HG03175 (cell line): ENCODE measurements at regions not wholly inside any gene's neighbourhood (a gene's known extent, or its start where the extent isn't known, plus 50 kb on each side); places are given as distances from the start of the nearest gene placed in this dataset.

Source experiments
- ATAC-seq: cut with Tn5 transposase; IDR thresholded peaks from one replicate; pipeline ENCODE4 v1.9.1; 2021; ENCODE audit warnings: mild to moderate bottlenecking, moderate library complexity; ENCODE audit not compliant: unreplicated experiment

- ATAC-seq: no peak
Measured at GRCh38 chr5:33237471-33237870, 203.3 kb upstream of the TARS1 start.

- ATAC-seq: no peak
Measured at GRCh38 chr5:33238826-33239695, 201.7 kb upstream of the TARS1 start.

GRCh38 chr5:33240558-33240957 is 200.2 kb upstream of the TARS1 start:
- ATAC-seq: no peak

- ATAC-seq: peak; percentile 72
Measured at GRCh38 chr5:33241802-33242201, 199.0 kb upstream of the TARS1 start.

- ATAC-seq: no peak
Measured at GRCh38 chr5:33242277-33242676, 198.5 kb upstream of the TARS1 start.

GRCh38 chr5:33244441-33245150 is 196.2 kb upstream of the TARS1 start:
- no peak for ATAC-seq

GRCh38 chr5:33254579-33254978 is 186.2 kb upstream of the TARS1 start:
- ATAC-seq: no peak

GRCh38 chr5:33257807-33258429 is 182.8 kb upstream of the TARS1 start:
- no peak for ATAC-seq

GRCh38 chr5:33258553-33258952 is 182.2 kb upstream of the TARS1 start:
- no peak for ATAC-seq

- no peak for ATAC-seq
Measured at GRCh38 chr5:33260098-33260497, 180.7 kb upstream of the TARS1 start.

- ATAC-seq: no peak
Measured at GRCh38 chr5:33261305-33261704, 179.5 kb upstream of the TARS1 start.

- ATAC-seq: no peak
Measured at GRCh38 chr5:33261747-33262146, 179.0 kb upstream of the TARS1 start.

- ATAC-seq: no peak
Measured at GRCh38 chr5:33267801-33268200, 173.0 kb upstream of the TARS1 start.

GRCh38 chr5:33268374-33268773 is 172.4 kb upstream of the TARS1 start:
- ATAC-seq: no peak

GRCh38 chr5:33270671-33271070 is 170.1 kb upstream of the TARS1 start:
- ATAC-seq: no peak

GRCh38 chr5:33271606-33272005 is 169.2 kb upstream of the TARS1 start:
- ATAC-seq: no peak

GRCh38 chr5:33272288-33272687 is 168.5 kb upstream of the TARS1 start:
- no peak for ATAC-seq

- ATAC-seq: no peak
Measured at GRCh38 chr5:33273985-33274384, 166.8 kb upstream of the TARS1 start.

GRCh38 chr5:33275391-33275790 is 165.4 kb upstream of the TARS1 start:
- no peak for ATAC-seq

GRCh38 chr5:33275921-33276627 is 164.7 kb upstream of the TARS1 start:
- no peak for ATAC-seq

GRCh38 chr5:33276628-33276950 is 164.2 kb upstream of the TARS1 start:
- no peak for ATAC-seq
